Glomerular endothelial cell (primary cell): ENCODE measurements at regions not wholly inside any gene's neighbourhood (a gene's known extent, or its start where the extent isn't known, plus 50 kb on each side); places are given as distances from the start of the nearest gene placed in this dataset.

ENCODE experiments used
- DNase-seq: peaks from one replicate; pipeline ENCODE4 v3.0.0-alpha.2; 2011; ENCODE audit warnings: low read depth, low spot score; ENCODE audit errors: extremely low read depth

DNA sequence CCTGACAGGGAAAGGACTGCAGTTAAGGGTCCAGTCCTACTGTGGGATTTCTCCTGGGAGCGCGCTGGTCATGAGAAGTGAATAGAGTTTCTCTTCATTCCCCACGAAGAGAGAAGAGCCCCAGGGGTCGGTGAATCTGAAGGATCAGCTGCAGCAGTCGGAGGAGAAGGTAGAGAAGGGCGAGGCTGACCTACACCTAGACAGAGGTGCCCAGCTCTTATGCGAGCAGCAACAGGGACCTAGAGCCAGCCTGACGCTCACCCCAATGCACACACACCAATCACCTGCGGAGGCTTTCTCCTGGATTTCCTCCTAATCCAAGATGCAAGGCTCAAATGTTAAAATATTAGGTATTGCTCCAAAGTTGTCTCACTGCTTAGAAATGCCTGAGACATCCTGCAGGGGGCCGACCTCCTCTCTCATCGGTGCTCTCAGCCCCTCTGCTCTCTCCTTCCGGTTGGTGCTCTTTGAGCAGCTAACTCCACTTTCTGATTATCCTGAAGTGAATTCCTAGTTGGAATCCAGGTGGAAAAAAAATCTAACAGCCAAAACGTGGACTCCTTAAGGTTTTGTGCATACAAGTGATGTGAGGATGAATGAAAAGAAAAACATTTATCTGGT, 176.4 kb downstream of the AHR start:
- no peak for DNase-seq

- DNase-seq, result no peak
These were observed 178.7 kb downstream of the AHR start for GRCh38 chr7:17477182-17477581.

DNA sequence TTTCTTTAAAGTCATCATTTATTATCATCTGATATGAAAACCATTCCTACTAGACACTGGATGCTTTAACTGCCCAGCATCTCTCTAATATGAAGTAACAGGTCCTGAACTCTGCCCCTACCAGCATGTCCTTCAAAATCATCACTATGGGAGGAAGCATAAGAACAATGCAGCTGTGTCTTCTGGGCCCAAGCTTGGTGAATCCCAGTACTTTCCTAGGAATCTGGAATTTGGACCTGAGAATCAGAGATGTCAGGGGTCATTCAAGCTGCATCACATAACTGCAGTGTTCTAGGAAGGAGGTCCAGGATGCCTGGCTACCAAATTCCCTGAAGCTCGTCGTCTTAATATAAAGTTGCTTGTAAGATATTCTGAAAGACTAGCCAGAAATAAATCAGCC, 182.7 kb downstream of the AHR start:
- DNase-seq, result no peak

DNA sequence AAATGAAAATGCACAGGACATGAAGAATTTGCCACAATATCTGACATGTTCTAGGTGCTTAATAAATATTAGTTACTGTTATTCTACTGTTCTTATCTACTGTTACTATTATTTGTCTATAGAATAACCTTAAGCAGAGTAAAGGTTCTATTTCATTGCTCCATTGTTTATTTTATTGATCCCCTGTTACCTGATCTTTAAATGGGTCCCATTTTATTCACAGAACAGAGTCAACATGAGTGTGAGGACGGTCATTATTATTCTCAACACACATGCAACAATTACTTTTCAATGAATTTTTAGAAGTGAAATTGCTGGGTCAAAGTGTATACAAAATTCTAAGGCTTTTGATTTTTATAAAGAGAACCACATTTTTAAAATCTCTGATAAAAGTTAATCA, 186.9 kb downstream of the AHR start:
- no peak for DNase-seq

GRCh38 chr7:17485904-17486303, 187.5 kb downstream of the AHR start:
- no peak for DNase-seq

DNA sequence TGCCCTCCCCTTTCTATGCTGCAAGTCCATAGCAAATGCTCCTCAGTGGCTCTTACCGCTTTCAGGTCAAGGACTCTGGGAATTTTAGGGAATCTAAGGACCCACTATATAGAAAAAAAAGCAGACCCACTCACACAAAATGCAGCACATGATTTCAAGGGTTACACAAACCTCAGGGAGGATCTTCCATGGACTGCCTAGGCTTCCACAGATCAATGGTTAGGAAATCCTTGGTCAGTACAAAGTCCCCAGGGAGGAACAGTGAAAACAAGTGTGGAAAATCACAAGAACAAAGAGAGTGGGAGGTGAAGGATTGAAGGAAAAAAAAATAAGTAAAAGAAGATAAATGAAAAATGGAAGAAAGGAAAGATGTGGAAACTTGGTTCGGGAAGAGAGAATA, 188.4 kb downstream of the AHR start:
- no peak for DNase-seq

DNA sequence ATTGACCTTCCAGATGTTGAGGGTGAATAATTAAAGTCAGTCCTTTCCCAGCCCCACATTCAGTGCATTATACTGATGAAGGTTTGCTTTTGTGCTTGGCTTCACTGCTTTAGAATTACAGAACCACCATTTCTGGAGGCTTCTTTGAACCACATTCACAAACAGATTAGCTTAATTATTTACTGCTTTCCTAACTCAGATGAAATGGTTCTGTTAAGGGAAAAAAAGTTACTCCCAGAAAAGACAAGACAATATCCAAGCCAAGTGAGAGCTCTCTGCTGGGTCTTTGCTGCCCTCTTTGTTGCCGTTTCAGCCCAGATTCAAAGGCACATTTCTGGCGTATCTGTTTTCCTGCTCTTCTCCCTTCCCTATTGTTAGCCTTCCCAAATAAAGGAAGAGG, 188.9 kb downstream of the AHR start:
- DNase-seq, result no peak

GRCh38 chr7:17488829-17489228, 190.4 kb downstream of the AHR start:
- DNase-seq, result no peak

DNA sequence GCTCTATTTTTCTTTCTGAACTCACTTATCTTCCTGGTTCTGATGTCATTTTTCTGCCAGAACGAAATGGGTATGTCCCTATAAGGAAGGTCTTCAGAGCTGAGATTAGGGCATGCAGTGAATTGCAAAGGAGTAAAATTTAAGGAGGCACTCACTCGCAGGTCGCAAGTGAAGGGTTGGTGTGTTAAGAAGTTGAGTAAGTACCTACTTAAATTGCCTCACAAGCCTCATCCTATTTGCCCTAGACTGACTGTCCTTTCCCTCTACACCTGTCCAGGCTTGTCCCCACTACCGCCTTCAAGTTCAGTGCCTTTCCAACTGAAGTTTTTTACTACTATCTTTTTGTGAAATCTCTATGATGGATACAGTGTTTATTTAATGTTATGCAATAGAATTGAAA, 191.5 kb downstream of the AHR start:
- DNase-seq, result no peak

GRCh38 chr7:17490825-17491224, 192.4 kb downstream of the AHR start:
- DNase-seq, result no peak

- no peak for DNase-seq
These were observed 194.0 kb downstream of the AHR start for GRCh38 chr7:17492437-17492836.

DNA sequence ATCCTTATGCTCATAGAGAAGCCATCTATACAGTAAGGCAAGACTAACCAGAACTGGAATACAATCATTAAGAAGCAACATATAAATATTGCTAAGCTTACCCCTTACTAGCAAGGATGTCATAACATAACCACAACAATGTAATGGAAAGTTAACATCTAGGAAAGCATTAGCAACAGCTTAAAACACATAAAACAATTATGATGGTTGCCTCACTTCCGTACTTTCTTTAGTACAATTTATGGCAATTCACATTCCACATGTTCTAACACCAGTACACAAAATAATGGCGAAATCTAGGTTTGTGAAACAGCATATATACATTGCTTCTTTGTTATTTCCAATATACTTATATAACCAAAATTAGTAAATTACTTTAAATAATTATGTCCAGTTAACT, 195.0 kb downstream of the AHR start:
- no peak for DNase-seq

GRCh38 chr7:17495655-17496394, 197.4 kb downstream of the AHR start:
- no peak for DNase-seq

DNA sequence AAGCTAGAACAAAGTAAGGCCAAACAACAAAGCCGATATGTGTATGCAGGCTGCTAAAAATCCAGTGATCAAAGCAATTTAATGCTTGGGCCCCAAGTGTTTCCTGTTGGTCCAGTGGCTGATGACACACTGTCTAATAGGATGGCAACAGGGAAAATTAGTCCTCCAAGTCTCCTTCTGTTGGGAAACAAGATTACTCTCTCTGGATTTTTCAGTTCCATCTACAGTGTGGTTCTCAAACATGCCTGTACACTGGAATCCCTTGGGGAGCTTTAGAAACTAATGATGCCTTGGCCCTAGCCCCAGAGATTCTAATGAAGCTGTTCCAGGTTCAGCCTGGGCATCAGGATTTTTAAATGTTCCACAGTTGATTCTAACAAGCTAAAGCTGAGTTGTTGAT, 198.7 kb downstream of the AHR start:
- no peak for DNase-seq

GRCh38 chr7:17497549-17498167, 199.2 kb downstream of the AHR start:
- no peak for DNase-seq

GRCh38 chr7:17498230-17498629, 199.8 kb downstream of the AHR start:
- no peak for DNase-seq

DNA sequence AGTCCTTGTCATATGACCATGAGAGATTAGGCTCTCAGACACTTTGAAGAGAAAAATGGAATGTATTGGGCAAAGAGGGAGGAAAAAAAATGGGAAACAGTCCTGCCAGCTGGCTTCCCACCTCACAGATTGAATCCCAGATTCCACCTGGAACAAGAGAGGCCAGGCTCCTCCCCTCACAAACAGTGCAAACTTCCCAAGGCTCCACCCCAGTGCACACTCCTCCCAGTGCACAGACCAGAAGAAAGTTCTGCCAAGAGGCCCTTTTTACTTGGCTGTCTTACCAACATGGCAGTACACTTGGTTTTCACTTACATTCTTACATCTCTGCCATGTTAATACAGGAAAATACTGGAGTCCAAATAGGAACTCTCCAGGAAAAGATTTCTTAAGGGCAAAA, 202.3 kb downstream of the AHR start:
- no peak for DNase-seq

DNA sequence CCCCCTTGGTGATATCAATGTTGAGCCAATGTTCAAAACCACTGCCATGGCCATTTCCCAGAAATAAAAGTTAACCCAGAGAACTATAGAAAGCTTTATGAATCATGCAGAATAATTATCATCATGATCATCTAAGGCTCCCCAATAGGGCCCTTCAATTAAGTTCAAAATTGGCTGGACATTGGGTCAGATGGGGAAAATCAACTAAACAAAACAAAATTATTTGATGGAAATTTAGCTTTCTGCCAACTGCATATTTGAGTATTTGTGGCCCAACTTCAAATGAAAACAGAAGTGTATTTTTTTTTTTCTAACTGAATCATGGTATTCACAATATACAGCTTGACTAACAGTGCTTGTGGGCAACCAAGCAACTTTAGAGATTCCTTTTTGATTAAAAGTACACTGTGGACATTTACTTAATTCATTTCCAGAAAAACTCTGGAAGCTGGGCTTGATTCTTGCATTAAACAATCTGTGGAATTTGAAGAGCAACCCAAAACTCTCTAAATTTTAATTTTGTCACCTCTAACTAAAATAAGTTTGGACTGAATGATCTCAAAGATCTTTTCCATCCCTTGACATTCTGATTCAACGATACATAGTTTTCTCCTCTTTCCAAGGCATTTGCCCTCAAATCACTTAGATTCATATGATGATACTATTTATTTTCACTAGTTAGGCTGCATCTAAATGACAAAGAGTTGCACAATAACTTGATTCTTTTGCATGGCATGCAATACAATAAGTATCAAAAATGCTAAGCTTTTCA, 203.2 kb downstream of the AHR start:
- DNase-seq, result no peak

DNA sequence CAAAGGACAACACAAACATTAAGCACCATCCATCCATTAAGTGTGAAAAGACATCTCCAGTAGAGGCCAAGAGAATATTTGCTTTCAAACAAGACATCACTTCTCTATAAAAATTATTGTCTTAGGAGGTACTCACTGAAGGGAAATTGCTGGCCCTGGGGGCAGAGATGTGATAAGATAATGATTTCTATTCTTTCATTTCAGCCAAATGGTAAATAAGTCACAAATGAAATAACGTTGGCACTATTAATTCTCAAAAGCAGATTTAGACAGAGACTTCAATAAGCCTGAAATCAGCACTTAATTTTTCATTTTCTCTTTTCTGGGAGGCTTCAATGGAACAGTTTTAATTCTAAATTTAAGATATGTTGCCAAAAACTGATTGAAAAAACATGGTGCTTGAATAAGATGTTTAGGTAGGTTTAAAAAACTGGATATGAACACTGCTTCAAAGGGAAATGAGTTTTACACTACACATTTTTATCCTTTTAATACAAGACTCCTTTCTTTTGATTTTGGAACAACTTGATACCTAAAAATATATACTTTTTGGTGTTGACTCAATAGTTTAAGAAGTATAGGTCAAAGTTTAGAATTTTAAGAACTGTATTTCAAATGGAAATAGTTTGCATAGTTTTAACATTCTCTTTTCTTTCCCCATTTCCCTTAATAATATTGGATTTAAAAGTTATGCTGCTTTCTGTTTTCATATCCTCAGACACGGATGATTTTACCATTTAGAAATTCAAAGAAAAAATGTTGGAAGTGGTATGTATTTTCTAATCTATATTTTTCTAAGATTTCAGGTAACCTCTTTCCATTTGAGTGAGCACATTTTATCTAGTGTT, 204.0 kb downstream of the AHR start:
- DNase-seq, result no peak

GRCh38 chr7:17506095-17506494, 207.6 kb downstream of the AHR start:
- DNase-seq, result no peak

DNA sequence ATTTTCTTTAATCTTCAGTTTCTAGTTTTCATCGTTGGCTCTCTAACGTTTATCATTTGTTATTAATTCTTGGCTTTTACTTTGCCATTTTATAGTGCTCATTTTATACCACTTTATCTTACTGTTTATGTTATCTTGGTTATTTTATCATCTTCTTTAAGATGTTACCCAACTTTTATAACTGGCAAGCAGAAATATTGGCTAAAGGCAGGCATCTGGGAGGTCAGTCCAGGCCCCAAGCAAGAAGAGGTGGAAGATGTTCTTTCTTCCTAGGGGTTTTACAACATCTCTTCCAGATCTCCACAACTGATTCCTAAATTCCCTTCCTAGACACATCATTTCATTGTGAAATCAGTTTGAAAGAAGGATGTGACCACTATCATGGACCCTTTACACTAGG, 208.1 kb downstream of the AHR start:
- no peak for DNase-seq
